A549 (cell line): ENCODE measurements at regions not wholly inside any gene's neighbourhood (a gene's known extent, or its start where the extent isn't known, plus 50 kb on each side); places are given as distances from the start of the nearest gene placed in this dataset.
"Not testable (repeated sequence)": the region's sequence is repeated elsewhere in the genome, so short reads cannot be mapped to it uniquely, and the experiment has no call there.

Source experiments
- CBX8 ChIP-seq: fragments of 200-600 bp; sonication (generic); IDR thresholded peaks from 2 replicates; pipeline ENCODE4 v1.6.1; 2016
- CHD4 ChIP-seq: fragments of 200-600 bp; sonication (generic); IDR thresholded peaks from 2 replicates; pipeline ENCODE4 v1.6.1; 2016; ENCODE audit warnings: antibody characterized with exemption, mild to moderate bottlenecking, borderline replicate concordance
- EP300 ChIP-seq, 2 experiments: fragments of >200 bp; sonication (Bioruptor Twin); formaldehyde crosslinking; IDR thresholded peaks; 2 replicates in 1 of 2; 3 replicates in 1 of 2; pipeline ENCODE4 v1.6.1; 2016 to 2017
- JUNB ChIP-seq: fragments of >200 bp; sonication (Bioruptor Twin); formaldehyde crosslinking; IDR thresholded peaks from 2 replicates; pipeline ENCODE4 v1.6.1; 2016
- KDM1A ChIP-seq: fragments of 200-600 bp; sonication (generic); IDR thresholded peaks from 2 replicates; pipeline ENCODE4 v1.6.1; 2016; ENCODE audit warnings: low read depth, mild to moderate bottlenecking
- NR3C1 ChIP-seq: fragments of >200 bp; sonication (Bioruptor Twin); formaldehyde crosslinking; IDR thresholded peaks from 3 replicates; pipeline ENCODE4 v1.6.1; 2017
- POLR2A ChIP-seq: IDR thresholded peaks from 2 replicates; pipeline ENCODE4 v1.6.1; 2012; ENCODE audit warnings: mild to moderate bottlenecking, low read length
- TF ChIP-seq, protein P1 (sequence below): fragments of >200 bp; sonication (Bioruptor Twin); formaldehyde crosslinking; IDR thresholded peaks from 3 replicates; pipeline ENCODE4 v1.5.1; 2016
- TF ChIP-seq, protein P2 (sequence below): fragments of 200-600 bp; sonication (generic); IDR thresholded peaks from 2 replicates; pipeline ENCODE4 v1.6.1; 2016; ENCODE audit warnings: antibody characterized with exemption, mild to moderate bottlenecking, moderate library complexity
- TF ChIP-seq, protein P3 (sequence below): IDR thresholded peaks from 2 replicates; pipeline ENCODE4 v1.6.1; 2012
- TF ChIP-seq, protein P4 (sequence below): fragments of 450-650 bp; IDR thresholded peaks from 2 replicates; pipeline ENCODE4 v1.6.1; 2014; ENCODE audit warnings: antibody characterized with exemption
- TF ChIP-seq, protein P5 (sequence below): IDR thresholded peaks from 2 replicates; pipeline ENCODE4 v1.6.1; 2012

DNA sequence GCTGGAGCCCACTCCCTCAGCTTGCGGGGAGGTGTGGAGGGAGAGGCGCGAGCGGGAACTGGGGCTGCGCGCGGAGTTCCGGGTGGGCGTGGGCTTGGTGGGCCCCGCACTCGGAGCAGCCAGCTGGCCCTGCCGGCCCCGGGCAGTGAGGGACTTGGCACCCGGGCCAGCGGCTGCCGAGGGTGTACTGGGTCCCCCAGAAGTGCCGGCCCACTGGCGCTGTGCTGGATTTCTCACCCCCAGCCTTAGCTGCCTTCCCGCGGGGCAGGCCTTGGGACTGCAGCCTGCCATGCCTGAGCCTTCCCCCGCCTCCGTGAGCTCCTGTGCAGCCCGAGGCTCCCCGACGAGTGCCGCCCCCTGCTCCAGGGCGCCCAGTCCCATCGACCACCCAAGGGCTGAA is 1234.4 kb downstream of the TYW1 start:
- TF ChIP-seq, protein P1, sequence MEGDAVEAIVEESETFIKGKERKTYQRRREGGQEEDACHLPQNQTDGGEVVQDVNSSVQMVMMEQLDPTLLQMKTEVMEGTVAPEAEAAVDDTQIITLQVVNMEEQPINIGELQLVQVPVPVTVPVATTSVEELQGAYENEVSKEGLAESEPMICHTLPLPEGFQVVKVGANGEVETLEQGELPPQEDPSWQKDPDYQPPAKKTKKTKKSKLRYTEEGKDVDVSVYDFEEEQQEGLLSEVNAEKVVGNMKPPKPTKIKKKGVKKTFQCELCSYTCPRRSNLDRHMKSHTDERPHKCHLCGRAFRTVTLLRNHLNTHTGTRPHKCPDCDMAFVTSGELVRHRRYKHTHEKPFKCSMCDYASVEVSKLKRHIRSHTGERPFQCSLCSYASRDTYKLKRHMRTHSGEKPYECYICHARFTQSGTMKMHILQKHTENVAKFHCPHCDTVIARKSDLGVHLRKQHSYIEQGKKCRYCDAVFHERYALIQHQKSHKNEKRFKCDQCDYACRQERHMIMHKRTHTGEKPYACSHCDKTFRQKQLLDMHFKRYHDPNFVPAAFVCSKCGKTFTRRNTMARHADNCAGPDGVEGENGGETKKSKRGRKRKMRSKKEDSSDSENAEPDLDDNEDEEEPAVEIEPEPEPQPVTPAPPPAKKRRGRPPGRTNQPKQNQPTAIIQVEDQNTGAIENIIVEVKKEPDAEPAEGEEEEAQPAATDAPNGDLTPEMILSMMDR = not testable (repeated sequence)
- TF ChIP-seq KDM1A; POLR2A; CBX8; NR3C1; EP300 (IDR thresholded peaks at IDR 0.05); JUNB; CHD4: not testable (repeated sequence)
- TF ChIP-seq, protein P2, sequence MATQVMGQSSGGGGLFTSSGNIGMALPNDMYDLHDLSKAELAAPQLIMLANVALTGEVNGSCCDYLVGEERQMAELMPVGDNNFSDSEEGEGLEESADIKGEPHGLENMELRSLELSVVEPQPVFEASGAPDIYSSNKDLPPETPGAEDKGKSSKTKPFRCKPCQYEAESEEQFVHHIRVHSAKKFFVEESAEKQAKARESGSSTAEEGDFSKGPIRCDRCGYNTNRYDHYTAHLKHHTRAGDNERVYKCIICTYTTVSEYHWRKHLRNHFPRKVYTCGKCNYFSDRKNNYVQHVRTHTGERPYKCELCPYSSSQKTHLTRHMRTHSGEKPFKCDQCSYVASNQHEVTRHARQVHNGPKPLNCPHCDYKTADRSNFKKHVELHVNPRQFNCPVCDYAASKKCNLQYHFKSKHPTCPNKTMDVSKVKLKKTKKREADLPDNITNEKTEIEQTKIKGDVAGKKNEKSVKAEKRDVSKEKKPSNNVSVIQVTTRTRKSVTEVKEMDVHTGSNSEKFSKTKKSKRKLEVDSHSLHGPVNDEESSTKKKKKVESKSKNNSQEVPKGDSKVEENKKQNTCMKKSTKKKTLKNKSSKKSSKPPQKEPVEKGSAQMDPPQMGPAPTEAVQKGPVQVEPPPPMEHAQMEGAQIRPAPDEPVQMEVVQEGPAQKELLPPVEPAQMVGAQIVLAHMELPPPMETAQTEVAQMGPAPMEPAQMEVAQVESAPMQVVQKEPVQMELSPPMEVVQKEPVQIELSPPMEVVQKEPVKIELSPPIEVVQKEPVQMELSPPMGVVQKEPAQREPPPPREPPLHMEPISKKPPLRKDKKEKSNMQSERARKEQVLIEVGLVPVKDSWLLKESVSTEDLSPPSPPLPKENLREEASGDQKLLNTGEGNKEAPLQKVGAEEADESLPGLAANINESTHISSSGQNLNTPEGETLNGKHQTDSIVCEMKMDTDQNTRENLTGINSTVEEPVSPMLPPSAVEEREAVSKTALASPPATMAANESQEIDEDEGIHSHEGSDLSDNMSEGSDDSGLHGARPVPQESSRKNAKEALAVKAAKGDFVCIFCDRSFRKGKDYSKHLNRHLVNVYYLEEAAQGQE = not testable (repeated sequence)
- TF ChIP-seq, protein P3, sequence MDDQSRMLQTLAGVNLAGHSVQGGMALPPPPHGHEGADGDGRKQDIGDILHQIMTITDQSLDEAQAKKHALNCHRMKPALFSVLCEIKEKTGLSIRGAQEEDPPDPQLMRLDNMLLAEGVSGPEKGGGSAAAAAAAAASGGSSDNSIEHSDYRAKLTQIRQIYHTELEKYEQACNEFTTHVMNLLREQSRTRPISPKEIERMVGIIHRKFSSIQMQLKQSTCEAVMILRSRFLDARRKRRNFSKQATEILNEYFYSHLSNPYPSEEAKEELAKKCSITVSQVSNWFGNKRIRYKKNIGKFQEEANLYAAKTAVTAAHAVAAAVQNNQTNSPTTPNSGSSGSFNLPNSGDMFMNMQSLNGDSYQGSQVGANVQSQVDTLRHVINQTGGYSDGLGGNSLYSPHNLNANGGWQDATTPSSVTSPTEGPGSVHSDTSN = not testable (repeated sequence)
- TF ChIP-seq, protein P4, sequence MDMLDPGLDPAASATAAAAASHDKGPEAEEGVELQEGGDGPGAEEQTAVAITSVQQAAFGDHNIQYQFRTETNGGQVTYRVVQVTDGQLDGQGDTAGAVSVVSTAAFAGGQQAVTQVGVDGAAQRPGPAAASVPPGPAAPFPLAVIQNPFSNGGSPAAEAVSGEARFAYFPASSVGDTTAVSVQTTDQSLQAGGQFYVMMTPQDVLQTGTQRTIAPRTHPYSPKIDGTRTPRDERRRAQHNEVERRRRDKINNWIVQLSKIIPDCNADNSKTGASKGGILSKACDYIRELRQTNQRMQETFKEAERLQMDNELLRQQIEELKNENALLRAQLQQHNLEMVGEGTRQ = not testable (repeated sequence)
- TF ChIP-seq, protein P5, sequence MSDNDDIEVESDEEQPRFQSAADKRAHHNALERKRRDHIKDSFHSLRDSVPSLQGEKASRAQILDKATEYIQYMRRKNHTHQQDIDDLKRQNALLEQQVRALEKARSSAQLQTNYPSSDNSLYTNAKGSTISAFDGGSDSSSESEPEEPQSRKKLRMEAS = not testable (repeated sequence)
